HG03520 (cell line): ENCODE measurements at regions not wholly inside any gene's neighbourhood (a gene's known extent, or its start where the extent isn't known, plus 50 kb on each side); places are given as distances from the start of the nearest gene placed in this dataset.

ENCODE experiments used
- ATAC-seq: cut with Tn5 transposase; IDR thresholded peaks from one replicate; pipeline ENCODE4 v1.9.1; 2021; ENCODE audit warnings: mild to moderate bottlenecking, moderate library complexity; ENCODE audit not compliant: unreplicated experiment

- peak; percentile 63 for ATAC-seq
These were observed 93.2 kb downstream of the FOXF2 start for GRCh38 chr6:1482381-1483166.

DNA sequence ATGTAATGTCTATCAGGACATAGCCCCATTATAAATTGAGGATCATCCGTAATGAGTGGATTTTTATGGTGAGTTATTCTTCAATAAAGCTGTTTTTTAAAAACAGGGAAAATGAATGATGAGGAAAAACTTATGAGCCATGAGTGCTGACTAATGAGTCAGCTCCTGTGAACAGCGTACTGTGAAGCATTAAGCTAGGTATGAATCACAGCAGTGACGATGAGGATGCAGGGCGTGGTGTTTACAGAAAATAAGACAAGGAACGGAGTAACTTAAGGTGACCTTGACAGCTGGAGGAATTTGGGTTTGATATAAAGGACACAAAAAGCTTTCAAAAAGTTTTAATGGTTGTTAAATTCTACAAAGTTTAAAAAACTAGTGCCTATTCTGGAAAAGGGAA is 96.3 kb downstream of the FOXF2 start:
- no peak for ATAC-seq

- no peak for ATAC-seq
These were observed 97.0 kb downstream of the FOXF2 start for GRCh38 chr6:1486387-1486786.

- no peak for ATAC-seq
These were observed 97.9 kb downstream of the FOXF2 start for GRCh38 chr6:1487239-1487638.

- no peak for ATAC-seq
These were observed 101.6 kb downstream of the FOXF2 start for GRCh38 chr6:1491025-1491424.

DNA sequence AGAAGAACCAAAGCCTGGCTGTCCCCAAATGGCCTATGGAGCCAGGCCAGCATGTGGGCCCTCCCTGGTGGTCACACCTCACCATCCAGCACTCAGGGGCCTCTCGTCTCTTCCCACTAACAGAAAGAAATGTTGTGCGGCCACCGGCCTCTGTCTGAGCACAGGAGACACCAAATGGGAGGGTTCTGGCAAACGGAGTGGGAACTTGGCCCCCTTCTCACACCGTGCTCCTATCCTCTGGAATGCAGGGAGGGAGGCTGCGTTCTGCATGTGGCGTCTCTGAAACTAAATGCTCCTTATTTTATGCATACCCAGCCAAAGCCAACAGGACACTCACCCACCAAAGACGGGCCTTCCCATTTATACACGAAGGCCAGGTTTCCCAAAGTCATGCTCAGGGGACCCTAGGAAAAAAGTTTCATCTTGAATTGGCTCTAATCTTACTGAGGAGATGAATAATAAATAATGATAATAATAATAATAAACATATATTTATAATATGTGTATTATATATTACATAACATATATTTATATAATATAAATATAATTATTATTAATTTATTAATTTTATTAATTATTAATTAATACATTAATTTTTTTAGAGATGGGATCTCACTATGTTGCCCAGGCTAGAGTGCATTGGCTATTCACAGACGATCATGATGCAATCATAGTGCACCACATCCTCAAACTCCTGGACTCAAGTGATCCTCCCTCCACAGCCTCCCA is 102.4 kb downstream of the FOXF2 start:
- ATAC-seq, result no peak

DNA sequence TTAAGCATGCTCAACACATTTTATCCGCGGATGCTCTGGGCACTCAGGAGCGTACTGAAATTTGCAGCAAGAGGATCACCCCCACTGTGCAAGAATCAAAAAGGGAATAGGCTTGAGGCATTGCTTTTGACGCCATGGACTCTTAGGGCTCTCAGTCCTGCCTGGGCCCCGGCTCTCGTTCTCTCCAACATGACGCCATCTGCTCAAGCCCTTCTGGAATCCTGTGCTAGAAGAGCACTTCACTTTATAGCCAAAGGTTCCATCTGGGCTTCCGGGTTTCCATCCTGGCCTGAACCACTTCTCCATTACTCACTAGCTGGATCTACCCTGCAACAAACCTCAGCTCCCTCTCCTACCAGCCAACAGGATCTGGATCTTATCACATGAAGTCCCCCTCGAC is 105.3 kb downstream of the FOXF2 start:
- no peak for ATAC-seq

GRCh38 chr6:1495344-1495743 is 106.0 kb downstream of the FOXF2 start:
- no peak for ATAC-seq

DNA sequence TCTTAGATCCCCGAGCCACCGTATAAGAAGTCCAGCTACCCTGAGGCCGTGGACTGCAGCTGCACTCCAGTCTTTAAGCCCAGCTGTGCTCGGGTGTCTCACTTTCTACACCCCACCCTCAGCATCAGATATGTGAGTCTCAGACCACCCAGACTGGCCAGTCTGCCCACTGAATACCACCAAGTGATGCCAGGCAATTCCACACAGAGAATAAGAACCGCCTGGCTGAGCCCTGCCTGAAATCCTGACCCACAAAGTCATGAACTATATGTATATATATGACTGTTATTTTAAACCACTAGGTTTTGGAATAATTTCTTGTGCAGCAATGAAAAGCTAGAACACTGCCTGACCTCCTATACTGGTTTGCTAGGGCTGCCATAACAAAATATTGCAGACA is 106.7 kb downstream of the FOXF2 start:
- no peak for ATAC-seq

GRCh38 chr6:1496836-1497760 is 107.7 kb downstream of the FOXF2 start:
- no peak for ATAC-seq

- no peak for ATAC-seq
These were observed 108.4 kb downstream of the FOXF2 start for GRCh38 chr6:1497761-1498105.

- ATAC-seq, result no peak
These were observed 109.2 kb downstream of the FOXF2 start for GRCh38 chr6:1498491-1499113.

GRCh38 chr6:1499777-1500176 is 109.9 kb upstream of the FOXC1 start:
- ATAC-seq, result no peak

DNA sequence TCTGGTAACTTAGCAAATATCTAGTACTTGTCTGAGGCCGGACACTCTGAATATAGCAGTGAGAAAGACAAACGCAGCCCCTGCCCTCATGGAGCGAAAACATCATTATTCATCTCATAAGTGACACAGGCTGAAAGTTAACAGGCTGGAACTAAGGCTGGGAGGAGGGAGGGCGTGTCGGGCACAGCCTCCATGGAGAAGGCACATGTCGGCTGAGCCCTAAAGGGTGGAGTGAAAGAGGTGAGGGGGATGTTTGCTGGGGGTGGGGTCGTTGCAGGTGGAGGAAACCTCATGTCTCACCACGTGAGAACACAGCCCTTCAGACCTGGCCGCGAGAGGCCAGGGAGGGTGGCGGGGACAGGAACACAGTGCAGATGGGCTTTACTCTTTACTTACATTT is 108.8 kb upstream of the FOXC1 start:
- ATAC-seq, result no peak

DNA sequence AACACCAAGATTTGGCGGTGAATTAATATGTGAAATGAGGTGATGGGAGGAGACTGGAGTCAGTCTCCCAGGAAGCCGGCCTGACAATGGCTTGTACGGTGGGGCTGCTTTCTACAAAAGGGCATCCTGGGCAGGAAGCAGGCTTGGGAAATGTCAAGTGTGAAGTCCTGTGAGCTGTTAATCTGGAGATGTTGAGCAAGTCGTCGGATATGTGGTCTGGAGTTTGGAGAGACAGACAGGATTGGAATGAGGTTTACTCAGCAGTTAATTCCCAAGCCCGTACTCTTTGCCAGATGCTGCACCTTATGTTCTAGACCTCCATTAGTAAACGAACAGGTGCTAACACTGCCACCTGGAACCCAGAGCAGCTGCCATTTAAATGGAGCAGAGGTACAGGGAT is 107.7 kb upstream of the FOXC1 start:
- no peak for ATAC-seq

- ATAC-seq, result no peak
These were observed 105.9 kb upstream of the FOXC1 start for GRCh38 chr6:1503811-1504210.

GRCh38 chr6:1504465-1504864 is 105.2 kb upstream of the FOXC1 start:
- no peak for ATAC-seq

- no peak for ATAC-seq
These were observed 102.5 kb upstream of the FOXC1 start for GRCh38 chr6:1507251-1507650.

GRCh38 chr6:1509241-1509640 is 100.5 kb upstream of the FOXC1 start:
- ATAC-seq, result no peak

DNA sequence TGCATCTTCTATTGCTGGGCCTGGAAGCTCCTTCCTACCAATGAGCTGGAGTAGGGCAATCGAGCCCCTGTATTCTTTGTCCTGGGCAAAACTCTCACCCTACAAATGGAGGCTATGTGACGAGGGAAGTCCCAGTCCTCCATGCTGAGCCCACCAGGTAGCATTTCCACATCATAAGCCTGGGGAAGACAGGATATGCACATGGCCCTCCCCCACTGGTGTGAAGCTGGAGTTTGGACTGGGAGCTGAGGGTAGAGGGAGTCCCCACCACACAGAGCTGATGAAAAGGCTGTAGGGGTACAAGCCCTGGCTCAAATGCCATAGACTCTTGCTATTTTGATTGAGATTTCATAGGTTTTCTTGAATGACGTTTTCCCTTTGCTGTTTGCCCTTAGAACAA is 99.5 kb upstream of the FOXC1 start:
- ATAC-seq, result no peak

- no peak for ATAC-seq
These were observed 96.4 kb upstream of the FOXC1 start for GRCh38 chr6:1513215-1513780.
